HCT116 (cell line): ENCODE measurements at regions not wholly inside any gene's neighbourhood (a gene's known extent, or its start where the extent isn't known, plus 50 kb on each side); places are given as distances from the start of the nearest gene placed in this dataset.

ENCODE experiments used
- ATAC-seq: fragments of 200-7000 bp; cut with Tn5 transposase; 2 replicates; pipeline ENCODE4 v1.9.1; 2020; ENCODE audit warnings: mild to moderate bottlenecking, moderate library complexity
- BruUV-seq: library from RNA; stranded (reverse); fragments of 400-500 nt; replicated peaks from 2 replicates; lab custom pipeline; 2021; lab: Mats Ljungman, UMichigan
- CTCF ChIA-PET: fragments of 300-600 bp; sonication (Branson Sonifier 250); formaldehyde crosslinking; loops from one replicate; lab custom pipeline; 2021; ENCODE audit warnings: antibody characterized with exemption; lab: Charles Lee
- POLR2A ChIA-PET: fragments of 300-600, 350-600 bp; sonication (Branson Sonifier 250); formaldehyde crosslinking; loops from one replicate; lab custom pipeline; 2021; ENCODE audit warnings: antibody characterized with exemption; lab: Charles Lee
- RAD21 ChIA-PET, 2 experiments: fragments of 300-600 bp; sonication (Branson Sonifier 250); formaldehyde crosslinking; loops; one replicate each; lab custom pipeline; 2023; ENCODE audit warnings: low total read pairs in 2 of 2; ENCODE audit not compliant: uncharacterized antibody in 2 of 2, unreplicated experiment in 2 of 2, low non-redundant PET in 1 of 2; lab: Charles Lee
- DNase-seq: peaks from one replicate; pipeline ENCODE4 v3.0.0-alpha.2; 2010; ENCODE audit warnings: low read depth, low spot score
- H2AFZ ChIP-seq: fragments of 200-600 bp; shearing (Covaris generic), sonication (generic); 2 replicates; pipeline ENCODE4 v1.6.1; 2017; ENCODE audit warnings: low read depth, mixed run types, mixed read lengths, antibody characterized with exemption, low read length; ENCODE audit not compliant: poor library complexity, severe bottlenecking
- H3K27ac ChIP-seq: 2 replicates; pipeline ENCODE4 v1.5.1; 2012; ENCODE audit warnings: low read depth, low read length
- H3K27me3 ChIP-seq: fragments of 200-600 bp; sonication (generic); 2 replicates; pipeline ENCODE4 v1.6.1; 2016; ENCODE audit warnings: mixed run types, low read length, mixed read lengths; ENCODE audit not compliant: insufficient read depth
- H3K36me3 ChIP-seq, 2 experiments: fragments of 200-500 bp in 1 of 2; fragments of 200-600 bp in 1 of 2; sonication (Bioruptor generic) in 1 of 2; sonication (generic) in 1 of 2; 2 replicates each; pipeline versions ENCODE4 v1.5.1 to v1.6.1; 2014 to 2016; ENCODE audit warnings: low read length in 2 of 2, inconsistent platforms in 1 of 2, mixed read lengths in 1 of 2, mixed run types in 1 of 2; ENCODE audit not compliant: insufficient read depth in 2 of 2, control insufficient read depth in 1 of 2
- H3K4me1 ChIP-seq, 2 experiments: fragments of 200-600 bp in 1 of 2; sonication (generic) in 1 of 2; 2 replicates each; pipeline versions ENCODE4 v1.5.1 to v1.6.1; 2012 to 2017; ENCODE audit warnings: low read length in 2 of 2, inconsistent platforms in 1 of 2, mild to moderate bottlenecking in 1 of 2, mixed read lengths in 1 of 2, mixed run types in 1 of 2, moderate library complexity in 1 of 2; ENCODE audit not compliant: insufficient read depth in 2 of 2, control insufficient read depth in 1 of 2
- H3K4me2 ChIP-seq: fragments of 200-600 bp; sonication (generic); 2 replicates; pipeline ENCODE4 v1.6.1; 2017; ENCODE audit warnings: mixed run types, low read length, mixed read lengths
- H3K4me3 ChIP-seq, 2 experiments: fragments of 200-600 bp in 1 of 2; sonication (generic) in 1 of 2; replicated peaks in 1 of 2; 2 replicates each; pipeline ENCODE4 v1.5.1; 2011 to 2016; ENCODE audit warnings: low read length in 2 of 2, control low read depth in 1 of 2, low read depth in 1 of 2, mild to moderate bottlenecking in 1 of 2, mixed read lengths in 1 of 2, mixed run types in 1 of 2
- H3K79me2 ChIP-seq: fragments of 200-600 bp; sonication (generic); 2 replicates; pipeline ENCODE4 v1.6.1; 2017; ENCODE audit warnings: mild to moderate bottlenecking, mixed run types, low read length, moderate library complexity, mixed read lengths; ENCODE audit not compliant: insufficient read depth
- H3K9ac ChIP-seq: fragments of 200-600 bp; sonication (generic); 2 replicates; pipeline ENCODE4 v1.6.1; 2016; ENCODE audit warnings: low read length, mixed read lengths
- H3K9me2 ChIP-seq: fragments of 200-600 bp; sonication (generic), shearing (Covaris generic); 2 replicates; pipeline ENCODE4 v1.6.1; 2017; ENCODE audit warnings: mixed run types, mild to moderate bottlenecking, moderate library complexity; ENCODE audit not compliant: insufficient read depth
- H3K9me3 ChIP-seq, 2 experiments: fragments of 200-500 bp in 1 of 2; fragments of 200-600 bp in 1 of 2; sonication (Bioruptor generic) in 1 of 2; sonication (generic) in 1 of 2; 2 replicates each; pipeline ENCODE4 v1.6.1; 2014 to 2017; ENCODE audit warnings: low read length in 2 of 2, mixed read lengths in 2 of 2, inconsistent platforms in 1 of 2, low read depth in 1 of 2, mild to moderate bottlenecking in 1 of 2, mixed run types in 1 of 2, moderate library complexity in 1 of 2; ENCODE audit not compliant: control insufficient read depth in 1 of 2, insufficient read depth in 1 of 2
- H4K20me1 ChIP-seq: fragments of 200-600 bp; sonication (generic), shearing (Covaris generic); 2 replicates; pipeline ENCODE4 v1.6.1; 2017; ENCODE audit warnings: mixed run types, mild to moderate bottlenecking, moderate library complexity; ENCODE audit not compliant: insufficient read depth
- CBX3 ChIP-seq: IDR thresholded peaks from 2 replicates; pipeline ENCODE4 v1.6.1; 2012; ENCODE audit warnings: low read depth
- CEBPB ChIP-seq: IDR thresholded peaks from 2 replicates; pipeline ENCODE4 v1.6.1; 2012; ENCODE audit warnings: low read depth
- CTCF ChIP-seq, 3 experiments: fragments of 200-600 bp in 1 of 3; sonication (generic) in 1 of 3; IDR thresholded peaks in 2 of 3; conservative IDR thresholded peaks in 1 of 3; 2 replicates each; pipeline ENCODE4 v1.5.1; 2012 to 2017; ENCODE audit warnings: low read depth in 2 of 3, low read length in 2 of 3, antibody characterized with exemption in 1 of 3, borderline replicate concordance in 1 of 3, control low read depth in 1 of 3, mild to moderate bottlenecking in 1 of 3, mixed read lengths in 1 of 3, mixed run types in 1 of 3, moderate library complexity in 1 of 3; ENCODE audit not compliant: insufficient read depth in 1 of 3
- ELF1 ChIP-seq: IDR thresholded peaks from 2 replicates; pipeline ENCODE4 v1.6.1; 2012; ENCODE audit warnings: low read depth, borderline replicate concordance
- EZH2phosphoT487 ChIP-seq: fragments of 200-600 bp; IDR thresholded peaks from 2 replicates; pipeline ENCODE4 v1.6.1; 2018; ENCODE audit warnings: antibody characterized with exemption, borderline replicate concordance
- FOSL1 ChIP-seq: IDR thresholded peaks from 2 replicates; pipeline ENCODE4 v1.6.1; 2012; ENCODE audit warnings: low read depth
- JUND ChIP-seq: IDR thresholded peaks from 2 replicates; pipeline ENCODE4 v1.6.1; 2012
- MAX ChIP-seq: IDR thresholded peaks from 2 replicates; pipeline ENCODE4 v1.6.1; 2012
- POLR2A ChIP-seq: IDR thresholded peaks from 2 replicates; pipeline ENCODE4 v1.7.0; 2011; ENCODE audit warnings: borderline replicate concordance; ENCODE audit not compliant: insufficient read depth, insufficient read length; ENCODE audit errors: extremely low read depth
- POLR2AphosphoS5 ChIP-seq: IDR thresholded peaks from 2 replicates; pipeline ENCODE4 v1.6.1; 2011; ENCODE audit warnings: mild to moderate bottlenecking, low read depth, low read length, moderate library complexity
- RAD21 ChIP-seq: IDR thresholded peaks from 2 replicates; pipeline ENCODE4 v1.6.1; 2012; ENCODE audit warnings: low read depth, mild to moderate bottlenecking
- REST ChIP-seq: IDR thresholded peaks from 2 replicates; pipeline ENCODE4 v1.6.1; 2012; ENCODE audit warnings: low read depth
- SIN3A ChIP-seq: IDR thresholded peaks from 2 replicates; pipeline ENCODE4 v1.6.1; 2012; ENCODE audit warnings: low read depth
- SP1 ChIP-seq: IDR thresholded peaks from 2 replicates; pipeline ENCODE4 v1.6.1; 2012; ENCODE audit warnings: low read depth
- SRF ChIP-seq: IDR thresholded peaks from 2 replicates; pipeline ENCODE4 v1.6.1; 2012; ENCODE audit warnings: low read depth
- TCF7L2 ChIP-seq: IDR thresholded peaks from 2 replicates; pipeline ENCODE4 v1.7.0; 2011; ENCODE audit warnings: borderline replicate concordance, inconsistent platforms; ENCODE audit not compliant: insufficient read depth, insufficient read length; ENCODE audit errors: extremely low read depth
- YY1 ChIP-seq: IDR thresholded peaks from 2 replicates; pipeline ENCODE4 v1.6.1; 2011; ENCODE audit warnings: low read length, low read depth, moderate library complexity, mild to moderate bottlenecking; ENCODE audit not compliant: insufficient replicate concordance; ENCODE audit errors: extremely low read depth
- ZNF274 ChIP-seq: fragments of 200-500 bp; sonication (Bioruptor generic); IDR thresholded peaks from 2 replicates; pipeline ENCODE4 v1.6.1; 2014; ENCODE audit warnings: mild to moderate bottlenecking, low read depth, low read length, inconsistent platforms
- intact Hi-C: fragments of 100-400 bp; cut with micrococcal nuclease; formaldehyde crosslinking; loops from 2 replicates; pipeline ENCODE4 v1.10.0; 2022

DNA sequence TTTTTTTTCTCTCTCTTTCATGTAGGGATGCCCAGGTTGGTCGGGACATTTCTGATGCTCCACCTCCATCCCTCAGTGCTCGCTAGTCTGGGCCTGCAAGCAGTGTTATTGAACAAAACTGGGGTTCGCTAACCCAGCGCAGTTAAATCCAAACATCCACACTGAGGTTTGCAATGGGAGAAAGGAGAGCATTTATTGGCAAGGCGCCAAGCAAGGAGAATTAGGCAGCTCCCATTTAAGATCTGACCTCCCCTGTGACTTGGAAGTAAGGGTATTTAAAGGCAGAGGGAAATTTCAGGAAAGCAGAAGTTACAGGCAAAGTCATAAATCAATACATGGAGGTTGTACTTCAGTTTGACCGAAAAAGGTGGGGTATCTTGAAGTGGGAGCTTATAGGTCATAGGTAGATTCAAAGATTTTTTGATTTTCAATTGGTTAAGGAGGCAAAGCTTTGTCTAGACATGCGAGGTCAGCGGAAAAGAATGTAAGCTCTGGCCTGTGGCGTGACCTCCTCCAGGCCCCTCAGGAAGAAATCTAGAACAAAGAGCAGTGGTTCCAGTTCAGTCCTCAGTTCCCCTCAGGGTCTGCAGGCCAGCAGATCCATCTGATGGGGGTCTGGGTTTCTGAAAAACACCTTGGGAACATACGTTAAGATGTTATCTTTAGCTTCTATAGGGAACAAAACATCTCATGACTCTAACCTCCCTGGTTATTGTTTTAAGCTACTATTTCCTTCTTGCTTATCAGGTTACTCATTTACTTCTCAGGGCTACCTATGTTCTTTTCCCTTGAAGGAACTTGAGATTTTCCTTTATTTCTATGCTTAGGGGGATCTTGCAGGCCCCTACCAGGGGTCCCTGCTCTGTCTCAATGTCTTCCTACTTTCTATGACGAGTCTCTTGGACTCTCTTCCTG lies 66.0 kb upstream of the KIF16B start:
- ATAC-seq, result no peak
- no peaks in the 10 kb centered on the region for H3K9me2 ChIP-seq
- H2AFZ ChIP-seq, result no peak overlapping the region
- intact Hi-C loops, result no loop called here
- H3K79me2 ChIP-seq, result no peaks in the 10 kb centered on the region
- H3K36me3 ChIP-seq, result no peaks in the 10 kb centered on the region
- H3K4me3 ChIP-seq, result no peak overlapping the region
- peaks cover 20% of the 10 kb centered on the region for H3K27me3 ChIP-seq
- POLR2A ChIA-PET, result no interaction called here
- no peak overlapping the region for H3K4me2 ChIP-seq
- no peak for DNase-seq
- no peaks in the 10 kb centered on the region for H3K9me3 ChIP-seq
- CTCF ChIA-PET, result no interaction called here
- H4K20me1 ChIP-seq, result no peaks in the 10 kb centered on the region
- RAD21 ChIA-PET, result no interaction called here
- H3K4me1 ChIP-seq, result no peaks in the 10 kb centered on the region
- BruUV-seq, result no TSS peak
- TF ChIP-seq SIN3A (no peak), POLR2AphosphoS5 (no peak), SP1 (no peak), POLR2A (no peak), SRF (no peak), CEBPB (no peak), ZNF274 (no peak), JUND (no peak), ELF1 (no peak), RAD21 (no peak), EZH2phosphoT487 (no peak), REST (no peak), CTCF (IDR thresholded peaks at IDR 0.05 in 2 of 3, conservative IDR thresholded peaks at IDR 0.05 in 1 of 3; ENCODE audit: borderline replicate concordance in 1 of 3, insufficient read depth in 1 of 3, low read depth in 2 of 3, low read length in 2 of 3) (no peak), CBX3 (no peak), TCF7L2 (no peak), FOSL1 (no peak), MAX (no peak), YY1 (no peak)
- no peak overlapping the region for H3K27ac ChIP-seq
- H3K9ac ChIP-seq, result no peak overlapping the region
